GM19463 (cell line): ENCODE measurements at regions not wholly inside any gene's neighbourhood (a gene's known extent, or its start where the extent isn't known, plus 50 kb on each side); places are given as distances from the start of the nearest gene placed in this dataset.
"Not testable (repeated sequence)": the region's sequence is repeated elsewhere in the genome, so short reads cannot be mapped to it uniquely, and the experiment has no call there.

Experiments used
- ATAC-seq: cut with Tn5 transposase; IDR thresholded peaks from one replicate; pipeline ENCODE4 v1.9.1; 2021; ENCODE audit warnings: mild to moderate bottlenecking, moderate library complexity; ENCODE audit not compliant: unreplicated experiment

DNA sequence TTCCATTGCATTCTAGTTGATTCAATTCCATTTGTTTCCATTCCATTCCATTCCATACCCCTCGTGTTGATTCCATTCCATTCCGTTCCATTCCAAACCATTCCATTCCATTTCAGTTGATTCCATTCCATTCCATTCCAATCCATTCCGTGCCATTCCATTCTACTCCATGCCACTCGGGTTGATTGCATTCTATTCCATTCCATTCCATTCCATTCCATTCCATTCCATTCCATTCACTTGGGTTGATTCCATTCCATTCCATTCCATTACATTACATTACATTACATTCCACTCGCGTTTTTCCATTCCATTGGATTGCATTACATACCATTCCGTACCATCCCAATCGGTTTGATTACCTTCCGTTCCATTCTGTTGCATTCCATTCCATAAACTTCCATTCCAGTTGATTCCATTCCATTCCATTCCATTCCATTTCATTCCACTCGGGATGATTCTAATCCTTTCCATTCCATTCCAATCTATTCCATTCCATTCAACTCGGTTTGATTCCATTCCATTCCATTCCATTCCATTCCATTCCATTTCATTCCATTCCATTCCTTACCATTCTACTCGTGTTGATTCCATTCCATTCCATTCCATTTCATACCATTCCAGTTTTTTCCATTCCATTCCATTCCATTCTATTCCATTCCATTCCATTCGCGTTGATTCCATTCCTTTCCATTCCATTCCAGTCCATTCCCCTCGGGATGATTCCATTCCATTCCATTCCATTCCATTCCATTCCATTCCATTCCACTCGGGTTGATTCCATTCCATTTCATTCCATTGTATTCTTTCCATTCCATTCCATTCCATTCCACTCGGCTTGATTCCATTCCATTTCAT is 1140.4 kb downstream of the RPIA start:
- no peak for ATAC-seq

- peak; percentile 39 for ATAC-seq
Observed at GRCh38 chr2:89833116-89833779, 1141.8 kb downstream of the RPIA start.

DNA sequence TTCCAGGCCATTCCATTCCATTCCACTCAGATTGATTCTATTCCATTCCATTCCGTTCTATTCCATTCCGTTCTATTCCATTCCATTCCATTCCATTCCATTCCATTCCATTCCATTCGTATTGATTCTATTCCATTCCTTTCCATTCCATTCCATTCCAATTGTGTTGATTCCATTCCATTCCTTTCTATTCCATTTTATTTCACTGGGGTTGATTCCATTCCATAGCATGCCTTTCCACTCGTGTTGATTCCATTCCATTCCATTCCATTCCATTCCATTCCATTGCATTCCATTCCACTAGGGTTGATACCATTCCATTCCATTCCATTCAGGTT is 1142.3 kb downstream of the RPIA start:
- no peak for ATAC-seq

DNA sequence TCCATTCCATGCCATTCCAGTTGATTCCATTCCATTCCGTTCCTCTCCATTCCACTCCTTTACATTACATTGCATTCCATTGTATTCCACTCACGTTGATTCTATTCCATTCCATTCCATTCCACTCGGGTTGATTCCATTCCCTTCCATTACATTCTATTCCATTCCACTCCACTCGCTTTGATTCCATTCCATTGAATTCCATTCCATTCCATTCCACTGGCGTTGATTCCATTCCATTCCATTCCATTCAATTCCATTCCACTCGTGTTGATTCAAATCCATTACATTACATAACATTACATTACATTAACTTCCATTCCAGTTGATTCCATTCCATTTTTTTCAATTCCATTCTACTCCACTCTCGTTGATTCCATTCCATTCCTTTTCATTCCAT is 1142.8 kb downstream of the RPIA start:
- no peak for ATAC-seq

- peak; percentile 42 for ATAC-seq
Observed at GRCh38 chr2:89836326-89836725, 1144.9 kb downstream of the RPIA start.

GRCh38 chr2:89837962-89838625 is 1146.6 kb downstream of the RPIA start:
- no peak for ATAC-seq

- ATAC-seq, result not testable (repeated sequence)
Observed at GRCh38 chr2:89840175-89840574, 1148.7 kb downstream of the RPIA start.

DNA sequence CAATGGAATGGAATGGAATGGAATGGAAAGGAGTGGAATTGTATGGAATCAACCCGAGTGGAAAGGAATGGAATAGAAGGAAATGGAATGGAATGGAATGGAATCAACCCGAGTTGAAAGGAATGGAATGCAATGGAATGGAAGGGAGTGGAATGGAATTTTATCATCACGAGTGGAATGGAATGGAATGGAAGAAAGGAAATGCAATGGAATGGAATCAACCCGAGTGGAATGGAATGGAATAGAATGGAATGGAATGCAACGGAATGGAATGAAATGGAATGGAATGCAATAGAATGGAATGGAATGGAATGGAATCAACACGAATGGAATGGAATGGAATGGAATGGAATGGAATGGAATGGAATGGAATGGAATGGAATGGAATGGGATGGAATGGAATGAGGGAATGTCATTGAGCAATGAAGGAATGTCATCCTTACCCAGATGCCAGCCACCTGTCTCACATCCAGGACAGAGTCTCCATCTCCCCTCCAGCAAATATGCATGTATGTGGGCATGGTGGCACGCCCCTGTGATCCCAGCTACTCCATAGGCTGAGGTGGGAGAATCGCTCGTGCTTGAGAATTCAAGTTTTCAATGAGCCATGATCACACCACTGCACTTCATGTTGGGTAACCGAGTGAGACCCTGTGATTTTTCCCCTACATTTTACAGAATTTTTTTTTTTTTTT is 1149.5 kb downstream of the RPIA start:
- ATAC-seq, result not testable (repeated sequence)

GRCh38 chr2:89841476-89841840 is 1150.0 kb downstream of the RPIA start:
- no peak for ATAC-seq

DNA sequence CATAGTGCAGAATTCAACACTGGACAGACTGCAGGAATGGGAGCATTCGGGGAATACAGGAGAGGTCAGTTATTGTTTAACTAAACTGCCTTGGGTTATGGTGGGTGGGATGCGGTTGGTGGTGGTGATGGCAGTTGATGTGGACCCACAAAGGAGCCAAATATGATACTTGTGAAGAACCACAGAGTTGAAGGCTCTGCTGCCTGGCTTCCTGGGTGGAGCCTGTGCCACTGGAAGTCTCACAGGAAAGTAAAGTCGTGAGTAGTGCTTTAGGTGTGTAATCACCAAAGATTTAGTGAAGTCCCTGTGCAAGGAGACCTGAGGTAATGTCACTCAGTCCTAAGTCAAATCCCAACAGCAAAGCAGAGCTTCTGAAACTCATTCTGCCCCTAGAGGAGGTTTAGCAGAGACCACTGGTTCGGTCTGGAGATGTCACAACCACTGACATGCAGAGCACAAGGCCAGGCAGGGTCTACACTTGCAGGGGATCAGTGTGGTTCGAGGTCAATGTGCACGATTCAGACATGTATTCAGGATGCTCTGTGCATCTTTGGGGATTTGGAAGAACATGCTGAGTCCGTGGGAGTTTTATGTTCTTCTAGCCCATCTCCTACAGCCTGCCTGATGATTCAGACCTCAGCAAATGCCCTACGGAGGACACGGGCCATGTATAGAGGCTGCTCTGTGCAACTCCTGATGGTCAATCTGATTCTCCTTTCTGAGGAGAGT is 1150.9 kb downstream of the RPIA start:
- no peak for ATAC-seq

GRCh38 chr2:89844221-89844943 is 1152.9 kb downstream of the RPIA start:
- no peak for ATAC-seq

GRCh38 chr2:89845532-89845931 is 1154.1 kb downstream of the RPIA start:
- no peak for ATAC-seq

DNA sequence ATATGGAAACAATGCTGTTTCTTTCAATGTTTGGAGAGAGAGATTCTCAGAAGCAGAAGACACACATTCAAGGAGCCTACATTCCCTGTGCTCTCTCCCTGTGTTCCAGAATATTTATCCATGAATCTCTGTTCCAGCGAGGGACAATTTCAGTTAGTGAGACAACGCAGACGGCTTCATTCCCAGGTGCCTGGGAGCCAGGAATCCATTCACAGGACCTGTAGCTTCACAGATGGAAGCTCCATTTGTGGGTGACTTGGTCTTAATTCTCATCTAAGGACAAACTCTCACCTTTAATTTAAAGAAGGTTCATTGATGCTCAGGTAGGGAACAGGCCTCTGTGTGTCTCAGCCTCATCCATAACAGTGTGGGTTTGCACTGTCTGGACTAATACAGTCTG is 1156.6 kb downstream of the RPIA start:
- no peak for ATAC-seq

DNA sequence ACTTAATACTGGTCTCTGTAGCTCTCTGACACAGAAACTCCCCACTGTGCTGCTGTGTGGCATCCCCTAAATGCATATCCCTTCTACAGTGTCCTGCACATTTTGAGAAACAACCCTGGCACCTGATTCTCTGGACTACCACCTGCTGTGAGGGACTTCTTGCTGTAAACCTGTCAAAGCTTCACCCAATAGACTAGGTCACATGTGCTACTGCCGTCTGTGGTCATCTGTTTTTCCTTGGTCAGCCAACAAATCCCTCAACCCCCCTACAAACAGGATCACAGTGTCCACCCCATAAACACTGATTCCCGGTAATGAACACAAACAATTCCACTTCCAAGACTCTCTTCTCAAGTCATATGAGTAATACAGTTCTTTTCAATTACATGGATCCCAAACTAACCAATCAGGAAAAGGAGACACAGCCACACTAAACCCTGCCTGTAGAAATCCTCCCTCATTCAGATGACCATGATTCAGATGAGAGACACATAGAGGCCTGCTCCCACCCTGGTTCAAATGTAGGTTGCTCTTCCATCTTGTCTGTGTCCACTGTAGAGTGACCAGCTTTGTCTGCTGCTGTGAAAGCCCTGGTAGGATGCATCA is 1157.4 kb downstream of the RPIA start:
- no peak for ATAC-seq

DNA sequence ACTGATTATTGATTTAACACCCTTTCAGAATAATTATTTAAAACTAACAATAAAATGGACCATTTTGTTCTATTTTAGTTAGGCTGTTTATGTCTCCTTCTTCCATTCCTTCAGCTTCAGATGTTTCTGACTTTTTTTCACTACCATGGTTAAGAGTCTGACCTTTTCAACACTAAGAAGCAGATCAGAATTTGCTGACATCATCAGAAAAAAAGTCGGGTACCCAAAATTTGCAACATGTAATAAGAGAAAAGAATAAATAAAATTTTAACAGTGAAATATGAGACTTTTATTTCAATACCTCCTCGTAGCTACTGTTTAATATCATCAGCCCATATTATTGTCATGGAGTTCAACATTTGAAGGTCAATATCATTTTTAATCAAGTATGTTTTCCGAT is 1158.3 kb downstream of the RPIA start:
- no peak for ATAC-seq

GRCh38 chr2:89850481-89850880 is 1159.0 kb downstream of the RPIA start:
- ATAC-seq, result no peak

- ATAC-seq, result no peak
Observed at GRCh38 chr2:89850881-89851582, 1159.6 kb downstream of the RPIA start.

DNA sequence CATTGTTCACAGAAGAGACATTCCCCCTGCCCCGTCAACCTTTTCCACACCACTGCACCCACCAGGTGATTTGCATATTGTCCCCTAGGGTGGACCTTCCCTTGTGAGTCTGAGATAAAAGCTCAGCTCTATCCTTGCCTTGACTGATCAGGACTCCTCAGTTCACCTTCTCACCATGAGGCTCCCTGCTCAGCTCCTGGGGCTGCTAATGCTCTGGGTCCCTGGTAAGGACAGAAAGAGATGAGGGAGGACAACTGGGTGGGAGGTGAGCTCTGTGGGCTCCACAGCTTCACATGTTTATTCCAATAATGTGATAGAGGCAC is 1160.1 kb downstream of the RPIA start:
- no peak for ATAC-seq

- ATAC-seq, result not testable (repeated sequence)
Observed at GRCh38 chr2:89853427-89853826, 1162.0 kb downstream of the RPIA start.
